ENCODE measurements at regions not wholly inside any gene's neighbourhood (a gene's known extent, or its start where the extent isn't known, plus 50 kb on each side); places are given as distances from the start of the nearest gene placed in this dataset.

DNA sequence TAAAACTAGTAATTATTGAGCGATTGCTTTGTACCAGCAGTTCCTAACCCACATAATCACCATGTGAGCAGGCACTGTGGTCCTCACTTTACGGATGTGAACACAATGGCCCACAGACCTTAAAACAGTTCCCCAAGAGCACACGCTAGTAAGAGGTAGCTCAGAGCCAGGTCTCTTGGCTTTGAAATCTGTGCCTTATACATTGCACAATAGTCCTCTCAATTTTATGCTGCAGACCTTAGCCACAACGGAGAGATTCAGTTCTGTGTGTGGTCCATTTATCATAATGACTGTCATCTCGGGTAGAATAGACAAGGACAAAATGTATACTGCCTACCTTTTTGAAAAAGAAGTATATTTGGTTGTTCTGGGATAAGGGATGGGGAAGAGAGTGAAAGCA, 289.0 kb upstream of the ANKRD55 start:
- TF ChIP-seq, protein P1, sequence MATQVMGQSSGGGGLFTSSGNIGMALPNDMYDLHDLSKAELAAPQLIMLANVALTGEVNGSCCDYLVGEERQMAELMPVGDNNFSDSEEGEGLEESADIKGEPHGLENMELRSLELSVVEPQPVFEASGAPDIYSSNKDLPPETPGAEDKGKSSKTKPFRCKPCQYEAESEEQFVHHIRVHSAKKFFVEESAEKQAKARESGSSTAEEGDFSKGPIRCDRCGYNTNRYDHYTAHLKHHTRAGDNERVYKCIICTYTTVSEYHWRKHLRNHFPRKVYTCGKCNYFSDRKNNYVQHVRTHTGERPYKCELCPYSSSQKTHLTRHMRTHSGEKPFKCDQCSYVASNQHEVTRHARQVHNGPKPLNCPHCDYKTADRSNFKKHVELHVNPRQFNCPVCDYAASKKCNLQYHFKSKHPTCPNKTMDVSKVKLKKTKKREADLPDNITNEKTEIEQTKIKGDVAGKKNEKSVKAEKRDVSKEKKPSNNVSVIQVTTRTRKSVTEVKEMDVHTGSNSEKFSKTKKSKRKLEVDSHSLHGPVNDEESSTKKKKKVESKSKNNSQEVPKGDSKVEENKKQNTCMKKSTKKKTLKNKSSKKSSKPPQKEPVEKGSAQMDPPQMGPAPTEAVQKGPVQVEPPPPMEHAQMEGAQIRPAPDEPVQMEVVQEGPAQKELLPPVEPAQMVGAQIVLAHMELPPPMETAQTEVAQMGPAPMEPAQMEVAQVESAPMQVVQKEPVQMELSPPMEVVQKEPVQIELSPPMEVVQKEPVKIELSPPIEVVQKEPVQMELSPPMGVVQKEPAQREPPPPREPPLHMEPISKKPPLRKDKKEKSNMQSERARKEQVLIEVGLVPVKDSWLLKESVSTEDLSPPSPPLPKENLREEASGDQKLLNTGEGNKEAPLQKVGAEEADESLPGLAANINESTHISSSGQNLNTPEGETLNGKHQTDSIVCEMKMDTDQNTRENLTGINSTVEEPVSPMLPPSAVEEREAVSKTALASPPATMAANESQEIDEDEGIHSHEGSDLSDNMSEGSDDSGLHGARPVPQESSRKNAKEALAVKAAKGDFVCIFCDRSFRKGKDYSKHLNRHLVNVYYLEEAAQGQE (IDR thresholded peaks at IDR 0.05; ENCODE audit: insufficient read depth in 1 of 2, low read depth in 2 of 2, low read length in 2 of 2): no peak
- no peak for TF ChIP-seq POLR2AphosphoS5 (IDR thresholded peaks at IDR 0.05; ENCODE audit: low read depth, low read length)
- TF ChIP-seq FOXP2 (optimal IDR thresholded peaks at IDR 0.05; ENCODE audit: borderline replicate concordance, extremely low read depth, extremely low read length, insufficient read depth): no peak

All from PFSK-1 (cell line).